ENCODE measurements at regions not wholly inside any gene's neighbourhood (a gene's known extent, or its start where the extent isn't known, plus 50 kb on each side); places are given as distances from the start of the nearest gene placed in this dataset.
"Not testable (repeated sequence)": the region's sequence is repeated elsewhere in the genome, so short reads cannot be mapped to it uniquely, and the experiment has no call there.

- no peak for ATAC-seq
Observed at GRCh38 chr21:20167059-20167458, 831.1 kb upstream of the NCAM2 start.

DNA sequence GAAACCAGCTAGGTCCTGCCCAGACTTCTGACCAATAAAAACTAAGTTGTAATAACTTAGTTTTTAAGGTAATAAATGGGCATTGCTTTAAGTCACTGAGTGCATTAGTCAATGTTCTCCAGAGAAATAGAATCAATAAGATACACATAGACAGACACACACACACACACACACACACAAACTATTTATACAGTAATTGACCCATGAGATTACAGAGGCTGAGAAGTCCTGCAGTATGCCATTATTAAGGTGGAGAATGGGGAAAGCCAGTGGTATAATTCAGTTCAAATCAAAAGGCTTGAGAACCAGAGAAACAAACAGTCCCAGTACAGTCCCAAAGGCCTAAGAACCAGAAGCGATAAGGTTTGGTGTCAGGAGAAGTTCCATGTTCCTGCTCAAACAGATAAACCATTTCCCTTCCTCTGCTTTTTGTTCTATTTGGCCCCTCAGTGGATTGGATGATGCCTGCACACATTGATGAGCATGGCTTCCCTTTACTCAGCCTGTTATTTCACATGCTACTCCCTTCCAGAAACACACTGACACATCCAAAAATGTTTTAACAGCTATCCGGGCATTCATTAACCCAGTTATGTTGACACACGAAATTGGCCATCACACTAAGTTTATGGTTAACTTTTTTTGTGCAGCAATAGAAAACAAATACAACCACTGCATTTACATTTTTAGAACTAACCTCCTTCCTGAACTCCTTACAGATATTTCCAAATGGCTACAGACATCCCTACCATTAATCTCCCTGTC lies 828.2 kb upstream of the NCAM2 start:
- TF ChIP-seq CTCF (IDR thresholded peaks at IDR 0.05) (no peak), POLR2A (IDR thresholded peaks at IDR 0.05) (no peak)
- no peaks in the 10 kb centered on the region for H3K27me3 ChIP-seq
- no peak overlapping the region for H3K4me3 ChIP-seq
- intact Hi-C loops (cut with DNase I), result no loop called here
- no peaks in the 10 kb centered on the region for H3K4me1 ChIP-seq
- WGBS, 4 donors, result 72 to 81% (median 77%) methylated on average over 3 of the region's 3 CpGs
- H3K27ac ChIP-seq, result no peak overlapping the region
- DNase-seq (no peak), ATAC-seq (no peak)
- H3K9me3 ChIP-seq, result peaks cover 0 to 6% (median 0%) of the 10 kb centered on the region in 12 donors
- no peaks in the 10 kb centered on the region for H3K36me3 ChIP-seq

More at GRCh38 chr21:20167059-20167458, 831.1 kb upstream of the NCAM2 start:
- Histone ChIP-seq H3K4me3 (no peak overlapping the region), H3K27me3 (no peaks in the 10 kb centered on the region), H3K9me3 (no peaks in the 10 kb centered on the region), H3K4me1 (no peaks in the 10 kb centered on the region), H3K27ac (no peak overlapping the region), H3K36me3 (no peaks in the 10 kb centered on the region)
- WGBS, 4 donors, result 63 to 85% (median 82%) methylated on average over 1 of the region's 1 CpG
- no peak for TF ChIP-seq POLR2A (IDR thresholded peaks at IDR 0.05)
- TF ChIP-seq CTCF (IDR thresholded peaks at IDR 0.05), result no peak
- no peak for DNase-seq
- intact Hi-C loops (cut with DNase I), result no loop called here

DNA sequence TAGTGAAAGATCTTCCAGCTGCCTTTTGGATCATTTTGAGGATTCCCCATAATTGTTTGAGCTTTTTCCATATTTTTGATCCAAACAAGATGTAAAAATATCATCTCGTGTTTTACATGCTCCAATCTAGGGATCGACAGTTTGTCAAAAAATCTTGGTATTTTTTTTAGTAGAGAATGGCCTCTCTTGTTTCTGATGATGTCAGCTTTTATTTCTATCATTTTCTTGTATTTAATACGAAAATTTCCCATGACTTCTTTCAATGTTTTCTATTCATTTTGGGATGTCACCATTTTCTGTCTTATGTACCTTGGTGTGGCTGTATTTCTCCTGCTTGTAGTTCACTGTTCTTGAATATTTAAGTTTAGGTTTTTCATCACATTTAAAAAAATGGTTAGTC lies 812.0 kb upstream of the NCAM2 start:
- DNase-seq, result no peak
- intact Hi-C loops (cut with DNase I), result loop anchor here in 1 of 10 donors (10.0 kb wide), 1 partner anchor 49 kb away; no protein-coding TSS in a partner anchor
- no peaks in the 10 kb centered on the region for H3K27me3 ChIP-seq
- H3K9me3 ChIP-seq, result peaks cover 0 to 28% (median 5%) of the 10 kb centered on the region in 12 donors
- H3K36me3 ChIP-seq, result no peaks in the 10 kb centered on the region
- no peaks in the 10 kb centered on the region for H3K4me1 ChIP-seq
- WGBS, 4 donors, result 37 to 44% (median 40%) methylated on average over 3 of the region's 3 CpGs
- TF ChIP-seq CTCF (IDR thresholded peaks at IDR 0.05) (no peak), POLR2A (IDR thresholded peaks at IDR 0.05) (no peak)
- H3K27ac ChIP-seq, result no peak overlapping the region
- H3K4me3 ChIP-seq, result no peak overlapping the region
- no peak for ATAC-seq

GRCh38 chr21:20187028-20187427 lies 811.2 kb upstream of the NCAM2 start:
- intact Hi-C loops (cut with DNase I), result loop anchor here in 1 of 10 donors (10.0 kb wide), 1 partner anchor 48 kb away; no protein-coding TSS in a partner anchor
- H3K27ac ChIP-seq, result no peak overlapping the region
- H3K4me3 ChIP-seq, result no peak overlapping the region
- WGBS, 4 donors, result 44 to 60% (median 55%) methylated on average over 2 of the region's 2 CpGs
- H3K27me3 ChIP-seq, result no peaks in the 10 kb centered on the region
- no peaks in the 10 kb centered on the region for H3K4me1 ChIP-seq
- no peak for ATAC-seq
- TF ChIP-seq POLR2A (IDR thresholded peaks at IDR 0.05), result no peak
- TF ChIP-seq CTCF (IDR thresholded peaks at IDR 0.05), result no peak
- no peak for DNase-seq
- H3K9me3 ChIP-seq, result peaks cover 0 to 28% (median 5%) of the 10 kb centered on the region in 12 donors
- no peaks in the 10 kb centered on the region for H3K36me3 ChIP-seq

DNA sequence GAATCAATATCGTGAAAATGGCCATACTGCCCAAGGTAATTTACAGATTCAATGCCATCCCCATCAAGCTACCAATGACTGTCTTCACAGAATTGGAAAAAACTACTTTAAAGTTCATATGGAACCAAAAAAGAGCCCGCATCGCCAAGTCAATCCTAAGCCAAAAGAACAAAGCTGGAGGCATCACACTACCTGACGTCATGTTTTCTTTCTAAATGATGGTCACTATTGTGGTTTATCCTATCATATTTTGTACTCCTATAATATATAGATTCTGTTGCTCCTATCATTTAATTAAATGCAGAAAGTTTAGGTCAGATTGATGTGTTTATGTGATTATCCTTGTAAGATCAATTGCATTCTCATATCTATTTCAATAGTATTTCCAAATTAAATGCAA lies 796.9 kb upstream of the NCAM2 start:
- H3K4me1 ChIP-seq; intact Hi-C loops (cut with DNase I); ATAC-seq; H3K27me3 ChIP-seq; H3K9me3 ChIP-seq; H3K4me3 ChIP-seq; H3K36me3 ChIP-seq; DNase-seq; H3K27ac ChIP-seq: not testable (repeated sequence)
- 96 to 98% (median 97%) methylated on average over 3 of the region's 4 CpGs for WGBS, 4 donors

Measured in heart left ventricle (tissue), 16 donors.